NCI-H1694 treated with DMSO at 0.1 percent for 48 hours (cell line): ENCODE measurements at regions not wholly inside any gene's neighbourhood (a gene's known extent, or its start where the extent isn't known, plus 50 kb on each side); places are given as distances from the start of the nearest gene placed in this dataset.
"Not testable (repeated sequence)": the region's sequence is repeated elsewhere in the genome, so short reads cannot be mapped to it uniquely, and the experiment has no call there.

ENCODE experiments used
- DNase-seq: peaks from one replicate; lab custom pipeline; 2025; lab: John Stamatoyannopoulos, UW

DNA sequence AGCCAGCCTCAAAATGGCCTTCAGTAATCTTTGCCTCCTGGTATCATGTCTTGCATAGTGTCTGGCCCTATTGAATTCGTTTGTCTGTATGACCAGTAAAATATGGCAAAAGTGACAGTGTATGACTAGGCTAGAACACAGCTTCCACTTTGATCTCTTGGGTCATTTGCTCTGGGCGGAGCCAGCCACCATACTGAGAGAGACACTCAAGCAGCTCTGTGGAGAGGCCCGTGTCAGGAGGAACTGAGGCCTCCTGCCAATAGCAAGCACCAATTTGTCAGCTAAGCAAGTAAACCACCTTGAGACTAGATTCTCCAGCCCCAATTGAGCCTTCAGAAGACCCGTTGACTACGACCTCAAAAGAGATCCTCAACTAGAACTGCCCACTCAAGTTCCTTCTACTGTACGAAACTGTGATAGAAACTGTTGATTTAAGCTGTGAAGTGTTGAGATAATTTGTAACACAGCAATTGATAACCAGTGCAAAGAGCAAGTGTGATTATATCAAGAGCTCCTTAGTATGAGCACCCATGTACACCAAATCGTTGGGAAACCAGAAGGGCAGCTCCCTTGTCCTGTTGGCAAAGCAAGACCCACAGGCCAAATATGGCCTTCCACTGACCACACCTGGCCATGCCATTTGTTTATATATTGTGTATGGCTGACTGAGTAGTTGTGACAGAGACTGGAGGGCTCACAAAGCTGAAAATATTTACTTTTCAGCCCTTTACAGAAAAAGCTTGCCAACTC, 52.7 kb upstream of the SERBP1 start:
- DNase-seq, result no peak

DNA sequence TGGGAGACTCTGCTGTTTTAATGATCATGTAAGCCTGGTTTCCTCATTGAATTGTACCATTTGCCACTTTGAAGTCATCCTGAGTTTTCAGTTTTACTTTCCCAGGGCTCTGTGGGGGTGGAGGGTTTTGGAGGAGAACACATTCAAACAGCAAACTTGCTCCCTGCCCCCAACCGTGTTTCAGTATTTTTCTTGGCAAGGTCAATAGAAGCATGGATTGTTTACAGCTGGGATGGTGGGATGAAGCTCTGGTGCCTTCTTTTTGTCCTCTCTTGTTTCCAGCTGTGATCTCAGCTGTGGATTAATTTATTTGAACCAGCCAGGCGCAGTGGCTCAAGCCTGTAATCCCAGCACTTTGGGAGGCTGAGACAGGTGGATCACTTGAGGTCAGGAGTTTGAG, 54.3 kb upstream of the SERBP1 start:
- DNase-seq, result no peak

- DNase-seq, result no peak
These were observed 55.0 kb upstream of the SERBP1 start for GRCh38 chr1:67485046-67485811.

DNA sequence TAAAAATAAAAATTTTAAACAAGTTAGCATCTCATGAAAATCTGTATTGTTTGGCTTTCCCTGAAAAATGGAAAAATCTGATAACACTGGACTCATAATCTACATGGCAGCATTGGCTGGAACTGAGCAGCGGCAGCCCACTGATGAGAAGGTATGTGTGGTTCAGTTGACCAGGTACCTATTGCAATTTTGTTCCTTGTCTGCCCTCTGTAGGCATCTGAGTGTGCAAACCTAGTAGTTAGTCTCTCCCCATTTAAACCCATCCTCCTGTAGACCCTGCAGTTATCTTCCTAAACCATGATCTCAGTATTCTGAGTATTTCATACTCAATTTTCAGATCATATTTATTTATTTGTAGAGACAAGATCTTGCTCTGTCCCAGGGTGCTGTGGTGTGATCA, 59.4 kb upstream of the SERBP1 start:
- DNase-seq, result no peak

DNA sequence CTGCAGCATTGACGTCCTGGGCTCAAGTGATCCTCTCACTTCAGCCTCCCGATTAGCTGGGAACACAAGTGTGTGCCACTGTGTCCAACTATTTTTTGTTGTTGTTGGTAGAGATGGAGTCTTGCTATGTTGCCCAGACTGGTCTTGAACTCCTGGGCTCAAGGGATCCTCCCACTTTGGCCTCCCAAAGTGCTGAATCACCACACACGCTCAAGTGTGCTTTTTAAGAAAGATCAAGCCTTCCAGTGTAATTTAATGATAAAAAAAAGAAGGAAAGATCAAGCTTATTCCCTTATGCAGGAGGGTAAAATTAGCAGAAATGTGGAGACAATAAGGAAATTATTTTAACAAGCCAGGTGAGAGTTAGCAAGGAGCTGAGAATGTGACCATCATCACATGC, 61.1 kb upstream of the SERBP1 start:
- no peak for DNase-seq

DNA sequence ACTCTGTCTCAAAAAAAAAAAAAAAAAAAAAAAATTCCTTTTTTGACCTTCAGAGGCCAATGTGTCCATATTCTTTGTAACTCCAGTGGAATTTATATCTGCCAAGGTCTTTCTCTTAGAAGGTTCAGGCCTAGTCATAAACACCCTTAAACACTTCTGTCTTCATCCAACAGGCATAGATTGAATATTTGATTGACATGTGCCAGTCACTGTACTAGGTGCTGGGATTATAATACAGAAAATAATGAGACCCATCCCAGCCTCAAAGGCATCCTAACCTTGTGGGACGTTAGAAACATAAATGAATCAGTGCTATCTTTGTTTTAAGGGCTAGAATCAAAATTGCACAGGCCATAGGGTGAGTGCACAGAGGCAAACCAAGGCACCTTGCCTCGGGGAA, 62.9 kb upstream of the SERBP1 start:
- no peak for DNase-seq

DNA sequence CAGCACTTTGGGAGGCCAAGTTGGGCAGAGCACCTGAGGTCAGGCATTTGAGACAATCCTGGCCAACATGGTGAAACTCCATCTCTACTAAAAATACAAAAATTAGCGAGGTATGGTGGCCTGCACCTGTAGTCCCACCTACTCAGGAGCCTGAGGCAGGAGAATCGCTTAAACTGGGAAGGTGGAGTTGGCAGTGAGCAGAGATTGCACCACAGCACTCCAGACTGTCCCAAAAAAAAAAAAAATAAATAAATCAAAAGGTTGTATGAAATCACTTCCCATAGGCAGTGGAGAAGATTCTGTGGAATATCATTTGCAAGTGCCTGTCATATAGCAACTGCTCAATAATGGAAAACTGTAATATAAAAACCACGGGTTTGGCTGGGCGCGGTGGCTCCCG, 65.1 kb upstream of the SERBP1 start:
- DNase-seq, result no peak

- DNase-seq, result no peak
These were observed 66.1 kb upstream of the SERBP1 start for GRCh38 chr1:67496329-67496728.

- peak; percentile 77 for DNase-seq
These were observed 70.3 kb upstream of the SERBP1 start for GRCh38 chr1:67500413-67500959.

DNA sequence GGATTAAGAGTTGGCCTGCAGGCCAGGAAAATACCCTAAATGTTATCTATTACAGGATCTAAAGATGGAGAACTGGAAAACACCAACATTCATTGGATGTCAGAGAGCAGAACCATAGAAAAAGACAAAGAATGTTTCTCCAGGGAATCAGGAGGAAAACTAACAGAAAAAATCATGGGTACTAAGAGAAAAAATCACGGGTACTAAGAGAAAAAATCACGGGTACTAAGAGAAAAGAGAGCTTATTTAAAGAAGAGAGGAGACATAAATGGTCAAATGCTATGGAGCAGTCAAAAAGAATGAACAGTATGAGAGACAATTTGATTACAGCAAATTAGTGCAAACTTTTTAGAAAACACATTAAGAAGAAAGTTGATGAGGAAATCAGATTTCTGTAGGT, 73.8 kb upstream of the SERBP1 start:
- DNase-seq, result no peak

GRCh38 chr1:67513392-67514294, 83.4 kb upstream of the SERBP1 start:
- not testable (repeated sequence) for DNase-seq

DNA sequence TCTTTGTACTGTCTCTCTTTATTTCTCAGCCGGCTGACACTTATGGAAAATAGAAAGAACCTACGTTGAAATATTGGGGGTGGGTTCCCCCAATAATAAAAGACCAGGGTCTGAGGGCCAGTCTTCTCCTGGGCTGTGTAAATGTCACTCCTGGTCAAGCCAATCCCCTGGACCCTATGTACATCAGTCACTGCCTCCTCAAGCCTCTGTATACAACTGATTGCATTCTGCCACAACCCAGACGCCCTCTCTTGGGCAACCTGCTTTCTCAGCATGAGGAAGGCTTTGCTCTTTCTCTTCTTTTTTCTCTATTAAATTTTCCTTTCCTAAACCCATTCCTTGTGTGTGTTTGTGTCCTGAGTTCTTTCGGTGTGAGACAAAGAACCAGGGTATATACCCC, 84.1 kb upstream of the SERBP1 start:
- no peak for DNase-seq

DNA sequence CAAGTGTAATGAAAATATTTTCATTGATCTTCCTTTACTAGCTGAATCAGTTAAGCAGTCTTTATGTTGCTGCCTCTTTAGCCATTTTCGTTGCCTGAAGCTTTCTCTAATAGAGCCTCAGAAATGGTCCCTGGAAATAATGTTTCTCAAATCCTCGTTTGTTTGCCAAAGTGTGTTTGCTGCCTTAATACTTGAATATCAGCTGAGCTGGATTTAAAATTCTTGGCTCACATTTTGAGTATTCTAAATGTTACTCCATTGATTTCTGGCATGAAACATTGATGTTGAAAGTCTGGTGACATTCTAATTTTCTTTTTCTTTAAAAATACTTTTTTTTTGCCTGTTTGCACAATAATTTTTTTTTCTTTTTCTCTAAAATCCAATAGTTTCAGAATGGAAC, 84.6 kb upstream of the SERBP1 start:
- no peak for DNase-seq

GRCh38 chr1:67515324-67516080, 85.3 kb upstream of the SERBP1 start:
- DNase-seq, result no peak

DNA sequence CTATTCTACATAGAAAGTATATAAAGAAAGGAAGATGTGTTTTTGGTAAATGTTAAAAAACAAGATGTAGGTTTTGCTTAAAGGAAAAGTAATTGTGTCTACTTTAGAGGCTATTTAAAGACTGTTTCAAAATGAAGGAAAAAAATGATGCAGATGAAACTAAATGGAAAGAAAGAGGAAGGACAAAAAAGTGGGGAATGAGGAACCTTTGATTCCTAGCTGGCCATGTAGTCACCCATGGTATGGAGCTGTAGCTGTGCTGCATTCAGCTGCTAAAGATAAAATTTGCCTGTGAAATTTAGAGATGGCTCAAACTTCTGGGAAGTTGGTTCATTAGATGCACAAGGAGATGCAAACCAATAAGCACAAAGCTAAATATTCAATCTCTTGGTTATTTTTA, 86.8 kb upstream of the SERBP1 start:
- no peak for DNase-seq

- DNase-seq, result no peak
These were observed 91.8 kb upstream of the SERBP1 start for GRCh38 chr1:67522001-67522441.

- no peak for DNase-seq
These were observed 92.6 kb upstream of the SERBP1 start for GRCh38 chr1:67522793-67523192.

DNA sequence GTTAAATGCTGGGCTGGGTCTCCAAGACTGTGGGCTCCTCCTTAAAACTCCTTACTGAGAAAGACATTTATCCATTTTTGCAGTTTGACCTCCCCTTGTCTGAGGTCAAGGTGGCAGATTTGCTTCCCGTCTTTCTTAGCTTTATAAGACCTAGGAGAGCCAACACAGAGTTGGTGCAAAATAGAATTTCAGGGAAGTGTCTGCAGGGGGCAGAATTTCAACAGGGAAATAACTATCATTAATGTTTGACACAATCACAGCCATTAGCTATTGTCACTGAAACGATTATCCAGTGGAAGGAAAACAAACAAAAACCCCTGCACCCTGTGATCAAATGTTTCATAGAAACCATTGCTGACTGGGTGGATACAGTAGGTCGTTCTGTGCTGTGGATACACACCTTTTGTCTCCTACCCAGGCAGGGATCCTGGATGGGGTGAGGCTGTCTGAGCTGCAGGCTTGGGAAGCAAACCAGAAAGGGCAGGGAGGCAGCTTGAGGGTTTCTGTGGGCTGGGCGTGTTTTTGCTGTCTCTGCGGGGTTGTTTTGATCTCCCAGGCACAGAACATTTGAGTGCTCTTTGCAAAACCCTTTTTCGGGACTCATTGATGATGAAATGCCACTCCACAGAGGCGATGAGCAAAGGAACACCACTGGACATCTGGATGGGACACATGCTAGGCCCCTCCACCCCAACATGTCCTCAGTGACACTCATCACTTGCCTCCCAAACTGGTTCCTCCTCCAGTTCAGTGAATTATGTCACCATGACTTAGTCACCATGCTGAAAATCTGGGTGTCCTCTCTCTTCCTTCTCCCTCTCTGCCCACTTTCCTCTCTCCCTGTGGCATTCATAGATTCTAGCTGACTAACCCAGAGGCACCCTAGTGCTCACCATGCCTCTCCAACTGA, 94.2 kb upstream of the SERBP1 start:
- no peak for DNase-seq

DNA sequence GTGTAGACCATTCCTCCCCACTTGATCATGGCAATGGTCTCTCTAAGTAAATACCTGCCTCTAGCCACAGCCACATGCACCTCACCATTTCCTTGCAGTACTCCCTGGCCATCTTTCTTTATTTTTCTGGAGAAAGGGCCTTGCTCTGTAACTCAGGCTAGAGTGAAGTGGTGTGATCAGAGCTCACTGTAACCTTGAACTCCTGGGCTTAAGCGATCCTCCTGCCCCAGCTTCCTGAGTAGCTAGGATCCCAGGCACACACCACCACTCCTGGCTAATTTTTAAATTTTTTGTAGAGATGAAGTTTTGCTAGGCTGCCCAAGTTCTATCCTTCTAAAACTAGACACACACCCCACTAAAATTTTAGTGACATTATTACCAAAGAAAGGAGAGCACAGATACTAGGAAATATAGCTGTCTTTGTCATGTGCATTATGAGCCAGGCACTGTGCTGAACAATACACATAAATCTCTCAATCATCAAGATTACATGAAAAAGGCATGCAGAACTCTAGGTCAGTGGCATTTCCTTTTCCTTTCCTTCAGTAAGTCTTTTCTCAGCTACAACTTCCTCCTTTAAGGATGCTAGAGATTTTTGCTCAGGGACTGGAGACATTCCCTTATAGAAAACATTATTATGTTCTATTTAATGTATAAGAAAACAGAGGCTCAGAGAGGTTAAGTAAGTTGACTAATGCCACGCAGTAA, 95.0 kb upstream of the SERBP1 start:
- DNase-seq, result no peak

- no peak for DNase-seq
These were observed 97.9 kb upstream of the SERBP1 start for GRCh38 chr1:67528141-67528540.
